ENCODE measurements at regions not wholly inside any gene's neighbourhood (a gene's known extent, or its start where the extent isn't known, plus 50 kb on each side); places are given as distances from the start of the nearest gene placed in this dataset.

- TF ChIP-seq REST (IDR thresholded peaks at IDR 0.05) (no peak), CTCF (IDR thresholded peaks at IDR 0.05; ENCODE audit: low read depth, low read length, missing input control) (no peak), YY1 (IDR thresholded peaks at IDR 0.05) (no peak), ATF3 (IDR thresholded peaks at IDR 0.05) (no peak)
These were observed 430.1 kb downstream of the MED13L start for GRCh38 chr12:115847398-115847797.

Measured in liver (tissue), 3 donors.